NCI-H774 (cell line): ENCODE measurements at regions not wholly inside any gene's neighbourhood (a gene's known extent, or its start where the extent isn't known, plus 50 kb on each side); places are given as distances from the start of the nearest gene placed in this dataset.

Source experiments
- DNase-seq: peaks from one replicate; lab custom pipeline; 2025; lab: John Stamatoyannopoulos, UW

DNA sequence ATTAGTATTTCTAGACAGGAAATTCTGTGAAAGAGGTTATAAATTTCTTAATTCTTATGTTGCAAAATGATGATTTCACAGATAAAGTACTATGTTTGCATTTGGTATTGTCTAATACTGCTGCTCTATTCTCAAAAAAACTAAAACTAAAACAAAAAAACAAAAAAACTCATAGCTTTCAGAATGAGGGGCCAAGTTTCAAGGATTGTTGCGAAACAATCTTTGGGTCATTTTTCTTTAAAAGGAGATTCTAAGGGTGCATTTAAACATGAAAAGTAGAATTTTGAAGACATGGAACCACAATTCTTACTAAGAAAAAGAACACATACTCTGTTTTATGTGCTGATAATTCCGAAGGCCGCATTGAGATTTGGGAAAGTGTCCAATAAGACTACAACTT is 645.1 kb downstream of the ADGRL2 start:
- DNase-seq, result no peak

DNA sequence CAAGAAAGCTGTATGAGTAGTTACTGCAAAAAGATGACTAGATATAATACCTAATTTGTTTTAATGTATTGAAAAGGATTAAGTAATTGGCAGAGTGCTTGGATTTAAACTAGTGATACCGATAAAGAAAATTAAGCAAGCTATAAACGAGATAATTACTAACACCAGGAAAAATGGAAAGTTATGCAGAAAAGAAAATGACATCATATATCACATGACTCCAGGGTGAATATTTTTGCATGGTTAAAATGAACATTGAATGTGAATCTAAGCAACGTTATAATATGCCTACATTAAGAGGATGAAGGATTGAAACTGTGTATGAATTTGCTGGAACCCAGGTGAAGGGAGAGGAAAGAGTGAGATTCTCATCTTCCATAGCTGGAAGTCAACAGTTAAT is 644.4 kb downstream of the ADGRL2 start:
- no peak for DNase-seq

DNA sequence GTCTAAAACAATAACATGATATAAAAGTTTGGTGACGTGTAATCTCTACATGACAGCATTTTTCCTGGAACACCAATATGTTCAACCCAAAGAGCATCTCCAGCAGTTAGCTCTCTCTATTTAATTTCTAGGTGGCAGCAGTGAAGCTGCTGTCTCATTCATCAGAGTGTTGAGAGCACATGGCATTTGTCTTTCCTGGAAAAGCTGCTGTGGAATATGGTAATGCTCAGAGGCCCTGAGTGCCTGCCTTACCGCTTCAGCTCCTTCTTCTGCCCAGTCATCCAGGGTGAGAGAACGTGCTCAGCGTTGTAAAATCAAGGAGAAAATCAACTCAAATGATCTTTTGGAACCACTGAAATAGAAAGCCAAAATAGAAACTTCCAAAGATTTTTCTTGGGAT is 640.7 kb downstream of the ADGRL2 start:
- DNase-seq, result no peak

DNA sequence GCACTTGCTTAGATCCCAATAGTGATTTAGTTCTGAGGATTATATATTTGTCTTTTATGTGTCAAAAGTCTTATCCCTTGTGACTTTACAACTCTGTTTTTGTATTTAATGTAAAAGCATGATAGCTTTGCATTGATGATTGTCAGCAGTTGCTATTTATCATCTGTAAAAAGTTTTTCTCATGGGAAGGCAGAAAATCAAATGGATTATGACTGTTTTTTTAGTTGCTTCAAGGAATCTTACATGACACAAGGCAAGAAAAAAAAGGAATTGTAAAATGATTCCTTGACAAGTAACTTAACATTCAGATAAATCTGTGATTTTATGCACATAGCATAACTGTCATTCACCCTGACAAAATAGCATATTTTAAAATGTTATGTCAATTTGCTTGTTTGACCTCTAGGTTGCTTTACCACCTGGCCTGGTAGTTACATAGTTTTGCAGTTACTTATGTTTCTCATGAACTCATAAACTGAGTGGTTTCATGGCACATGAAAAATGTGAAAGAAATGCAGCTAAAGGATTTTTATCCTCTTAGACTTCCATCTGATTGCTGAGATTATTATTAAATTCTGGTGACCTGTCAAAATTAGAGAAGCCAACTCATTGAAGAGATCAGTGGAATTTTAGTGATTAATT is 622.6 kb downstream of the ADGRL2 start:
- DNase-seq, result no peak

DNA sequence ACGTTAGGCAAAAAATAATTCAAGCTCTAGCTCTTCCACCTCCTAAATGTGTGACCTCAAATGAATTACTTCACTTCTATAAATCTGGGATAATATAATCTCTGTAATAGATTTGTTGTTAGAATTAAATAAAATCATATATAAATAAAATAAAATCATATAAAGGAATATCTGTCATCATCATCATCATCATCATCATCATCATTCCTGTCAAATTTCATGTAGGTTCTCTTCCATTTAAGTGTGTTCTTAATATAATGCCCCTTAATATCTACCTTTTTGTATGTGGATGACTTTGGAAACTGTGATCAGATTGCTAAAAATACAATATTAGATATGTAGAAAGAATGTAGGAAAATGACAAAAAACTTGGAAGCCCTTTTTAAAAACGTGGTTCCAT is 621.0 kb downstream of the ADGRL2 start:
- DNase-seq, result no peak

DNA sequence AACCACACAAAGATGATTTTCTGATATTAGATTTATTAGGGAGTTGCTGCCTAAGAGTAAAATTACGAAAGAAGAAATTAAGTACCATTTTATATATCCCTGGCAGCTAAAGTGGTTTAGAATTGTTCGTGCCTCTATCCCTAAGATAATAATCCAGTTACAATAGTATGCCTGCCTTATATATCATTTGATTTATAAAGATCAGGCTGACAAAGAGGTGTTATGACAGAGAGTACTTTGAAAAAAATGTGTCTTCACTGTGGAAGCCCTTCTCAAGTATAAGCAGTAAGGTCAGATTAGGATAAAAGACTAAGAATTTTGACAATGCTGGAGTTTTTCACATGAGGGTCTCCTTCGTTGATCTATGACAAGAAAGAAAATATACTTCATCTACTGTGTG is 619.9 kb downstream of the ADGRL2 start:
- no peak for DNase-seq

DNA sequence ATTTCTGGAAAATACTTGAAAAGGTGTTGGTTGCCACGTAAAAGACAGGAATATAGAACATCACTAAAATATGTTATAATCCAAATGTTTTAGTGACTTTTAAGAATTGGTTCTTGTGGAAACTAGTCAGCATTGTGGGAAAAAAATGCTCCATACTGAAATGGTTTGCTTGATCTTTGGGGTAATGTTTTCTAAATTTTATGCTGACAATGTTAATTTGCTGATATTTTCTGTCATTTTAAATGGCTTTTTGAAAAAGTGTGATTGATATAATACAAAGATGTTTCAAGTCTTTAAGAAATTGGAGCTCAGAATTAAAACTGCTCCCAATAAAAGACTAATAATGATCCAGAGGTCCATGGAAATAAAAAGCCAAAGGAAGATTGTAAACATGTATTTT is 610.9 kb downstream of the ADGRL2 start:
- DNase-seq, result no peak

DNA sequence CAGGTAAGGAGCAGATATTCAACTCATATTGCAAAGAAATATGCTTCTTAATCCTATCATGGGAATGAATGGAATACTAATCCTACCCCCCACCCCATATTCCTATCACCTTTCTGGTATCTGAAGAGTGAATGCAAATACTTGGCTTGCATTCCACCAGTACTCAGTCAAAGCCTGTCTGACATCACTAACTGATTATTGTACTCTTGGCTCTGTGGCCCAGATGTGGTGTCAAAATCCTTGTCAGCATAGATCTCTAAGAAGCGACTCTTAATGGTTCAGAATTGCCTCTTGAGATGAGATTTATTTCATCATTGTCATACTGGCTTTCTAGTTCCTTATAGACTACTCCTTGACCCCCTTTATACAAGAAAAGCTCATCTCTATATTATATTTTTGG is 604.6 kb downstream of the ADGRL2 start:
- DNase-seq, result no peak

DNA sequence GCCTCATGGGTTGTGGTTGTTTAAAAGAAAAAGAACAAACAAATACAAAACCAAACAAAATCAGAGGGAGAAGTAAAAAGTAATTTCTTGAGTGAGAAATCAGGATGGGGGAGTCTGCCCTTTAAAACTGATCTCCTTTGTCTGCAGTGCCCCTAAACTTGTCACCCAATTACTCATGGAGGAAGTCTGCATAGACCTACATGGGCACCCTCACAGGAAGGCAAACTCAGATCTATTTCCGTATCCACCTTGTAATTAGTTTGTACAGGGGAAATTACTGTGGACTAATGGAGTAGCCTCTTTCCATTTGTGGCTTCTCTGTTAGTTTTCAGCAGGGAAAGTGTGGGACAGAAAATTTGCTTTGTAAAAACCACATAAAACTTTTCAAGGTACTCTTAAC is 600.4 kb downstream of the ADGRL2 start:
- no peak for DNase-seq

DNA sequence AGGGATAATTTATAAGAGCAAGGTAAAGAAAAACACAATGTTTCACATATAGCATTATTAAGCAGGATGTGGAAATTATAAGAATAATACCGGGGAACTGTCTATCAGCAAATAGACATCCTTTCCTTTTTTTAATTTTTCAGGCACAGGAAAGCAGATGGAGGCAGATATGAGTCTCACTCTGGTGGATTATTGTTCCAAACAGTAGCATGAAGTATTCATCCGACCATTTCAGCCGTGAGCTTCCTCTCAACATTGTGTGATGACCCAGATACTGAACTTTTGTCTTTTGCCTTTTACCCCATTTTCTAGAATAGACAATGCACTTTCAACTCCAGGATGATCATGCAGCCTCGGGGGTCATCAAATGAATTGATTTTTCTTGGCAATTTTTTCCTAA is 599.8 kb downstream of the ADGRL2 start:
- DNase-seq, result no peak

DNA sequence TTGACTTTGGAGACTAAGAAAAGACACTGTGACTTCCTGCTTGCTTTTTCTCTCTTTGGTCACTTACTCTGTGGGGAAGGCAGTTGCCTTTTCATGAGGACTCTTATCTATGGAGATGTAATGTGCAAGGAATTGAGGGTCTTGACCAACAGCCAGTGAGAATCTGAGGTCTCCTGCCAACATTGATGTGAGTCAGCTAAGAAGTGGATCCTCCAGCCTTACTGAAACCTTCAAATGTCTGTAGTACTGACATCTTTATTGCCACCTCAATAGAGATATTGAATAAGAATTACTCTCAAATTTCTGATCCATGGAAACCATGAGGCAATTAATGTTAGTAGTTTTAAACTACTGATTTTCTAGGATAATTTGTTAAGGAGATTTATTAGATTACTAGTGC is 598.4 kb downstream of the ADGRL2 start:
- no peak for DNase-seq

DNA sequence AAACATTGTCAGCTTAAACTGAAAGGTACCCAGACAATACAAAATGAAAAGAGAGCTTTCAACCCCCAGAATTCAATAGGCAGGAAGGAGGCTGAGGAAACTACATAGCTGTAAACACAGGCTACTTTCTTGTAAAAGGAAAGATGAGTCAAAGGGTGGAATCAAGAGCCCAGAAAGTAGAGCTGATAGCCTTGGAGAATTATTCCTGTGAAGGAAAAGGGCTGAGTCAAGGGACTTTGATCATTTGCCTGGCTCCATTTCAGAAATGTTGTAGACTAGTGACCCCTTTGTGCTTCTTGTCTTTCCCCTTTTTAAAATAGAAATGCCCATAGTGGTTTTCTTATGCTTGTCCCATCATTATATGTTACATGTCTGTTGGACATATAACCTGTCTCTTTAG is 597.6 kb downstream of the ADGRL2 start:
- DNase-seq, result no peak

DNA sequence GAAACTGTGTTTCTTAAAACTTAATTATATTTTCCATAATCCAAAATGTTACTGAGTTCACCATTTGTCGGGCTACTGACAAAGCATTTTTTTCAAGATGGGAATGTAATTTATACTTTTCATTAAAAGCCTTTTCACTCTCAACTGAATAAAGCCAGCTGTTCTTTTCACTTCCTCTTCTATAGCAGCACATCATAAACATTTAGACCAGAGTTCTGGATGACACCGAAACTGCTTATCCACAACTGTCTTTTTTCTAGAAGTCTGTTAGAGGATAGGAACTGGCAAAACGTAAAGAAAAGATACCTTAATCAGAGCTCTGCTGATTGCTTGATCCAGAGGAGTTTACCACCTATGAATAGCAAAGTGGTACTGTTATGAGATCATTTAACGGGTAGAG is 594.7 kb downstream of the ADGRL2 start:
- no peak for DNase-seq

DNA sequence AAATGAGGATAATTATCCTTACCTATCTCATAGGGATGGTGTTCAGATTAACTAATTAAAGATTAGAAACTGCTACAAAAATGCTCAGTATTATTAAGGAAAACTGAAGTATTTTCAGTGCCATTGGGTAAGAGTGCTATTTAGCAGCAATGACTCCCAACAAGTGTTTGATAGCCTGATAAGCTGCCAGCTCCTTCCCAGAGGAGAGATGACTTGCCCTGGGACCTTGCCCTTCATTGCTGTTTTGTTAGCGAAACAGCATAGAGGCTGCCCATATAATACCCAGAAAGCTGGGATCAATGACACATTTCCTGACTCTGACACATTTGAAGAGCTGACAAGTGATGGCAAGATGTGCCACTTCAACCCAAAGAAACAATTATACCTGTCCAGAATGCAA is 592.2 kb downstream of the ADGRL2 start:
- DNase-seq, result no peak

DNA sequence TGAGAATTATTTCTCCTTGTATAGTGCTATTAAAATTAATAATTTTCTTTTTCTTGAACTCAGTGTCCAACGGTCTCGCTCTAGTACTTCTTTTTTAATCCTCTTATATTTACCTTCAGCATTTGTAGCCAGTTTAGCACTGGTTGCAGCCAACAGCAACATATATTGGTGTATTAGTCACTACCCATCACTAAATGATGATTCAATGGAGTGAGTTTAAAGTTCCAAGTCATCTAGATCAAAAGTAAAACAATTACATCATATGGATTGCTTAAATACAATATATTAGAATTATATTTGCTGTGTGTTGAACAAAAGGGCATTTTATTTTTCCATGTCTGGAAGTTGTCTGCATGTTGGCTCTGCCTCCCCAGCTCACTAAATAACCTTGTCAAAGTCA is 591.8 kb downstream of the ADGRL2 start:
- DNase-seq, result no peak

DNA sequence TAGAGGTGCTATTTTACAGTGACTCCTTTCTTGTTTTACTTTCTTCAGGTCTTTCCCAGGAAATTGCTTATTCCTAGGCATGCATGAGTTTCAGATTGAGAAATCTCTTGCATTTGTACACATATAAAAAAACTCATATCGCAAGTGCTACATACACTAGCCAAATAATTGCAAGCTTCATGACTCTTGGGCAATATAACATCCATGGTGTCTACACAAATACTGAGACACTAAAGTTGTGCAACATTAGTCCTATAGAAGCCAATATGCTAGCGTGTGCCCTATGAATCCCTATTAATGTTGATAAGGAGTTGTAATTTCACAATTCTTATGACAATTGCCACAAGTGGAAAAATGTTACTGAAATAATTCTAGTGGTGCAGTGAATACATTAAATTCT is 591.0 kb downstream of the ADGRL2 start:
- no peak for DNase-seq

DNA sequence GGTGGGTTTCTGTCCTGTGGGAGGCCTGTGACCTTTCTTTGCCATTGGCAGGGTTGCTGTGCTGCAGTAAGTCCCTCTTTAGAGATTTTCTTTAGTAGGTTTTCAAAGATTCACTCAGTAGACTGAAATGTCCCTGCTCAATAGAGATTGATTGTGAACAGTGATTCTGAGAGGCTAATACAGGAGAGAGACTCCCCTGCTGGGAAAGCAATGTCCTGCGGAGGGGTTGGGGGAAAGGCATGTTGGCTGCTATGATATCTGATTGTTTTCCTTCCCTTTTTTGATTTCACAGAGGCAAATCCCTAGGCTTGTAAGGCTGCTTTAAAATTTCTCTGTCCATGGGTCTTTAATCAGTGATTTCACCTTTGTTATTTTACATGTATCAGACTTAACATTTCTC is 589.9 kb downstream of the ADGRL2 start:
- DNase-seq, result no peak

DNA sequence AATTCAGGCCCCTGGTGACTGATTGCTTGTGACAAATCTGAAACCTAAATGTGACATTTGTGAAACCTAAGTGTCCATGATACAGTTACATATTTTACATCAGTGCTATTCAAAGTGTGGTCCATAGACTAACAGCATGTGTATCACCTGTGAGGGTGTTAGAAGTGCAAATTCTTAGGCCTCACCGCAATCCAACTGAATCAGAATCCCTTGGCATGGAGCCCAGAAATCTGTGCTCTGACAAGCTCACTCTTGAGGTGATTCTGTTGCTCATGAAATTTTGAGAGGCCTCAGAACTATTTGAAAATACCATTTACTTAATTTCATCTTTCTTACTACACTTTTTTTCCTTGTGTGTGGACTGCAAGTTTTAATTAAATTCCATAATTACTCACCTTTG is 587.9 kb downstream of the ADGRL2 start:
- DNase-seq, result no peak

DNA sequence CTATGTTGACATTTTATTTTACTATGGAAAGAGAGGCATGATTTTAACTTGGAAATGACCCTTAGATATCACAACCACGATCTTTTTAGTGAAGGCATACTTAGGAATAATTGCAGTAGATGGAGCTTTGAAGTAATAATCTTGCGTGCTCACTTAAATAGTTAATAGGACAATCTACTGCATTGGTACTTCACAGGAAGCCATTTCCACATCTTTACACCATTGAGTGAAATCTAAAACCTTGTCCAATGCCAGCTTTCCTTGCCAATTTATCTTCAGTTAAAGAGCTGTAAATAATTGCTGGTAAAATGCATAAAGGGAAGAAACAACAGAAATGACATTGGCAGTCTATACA is 586.3 kb downstream of the ADGRL2 start:
- DNase-seq, result no peak

DNA sequence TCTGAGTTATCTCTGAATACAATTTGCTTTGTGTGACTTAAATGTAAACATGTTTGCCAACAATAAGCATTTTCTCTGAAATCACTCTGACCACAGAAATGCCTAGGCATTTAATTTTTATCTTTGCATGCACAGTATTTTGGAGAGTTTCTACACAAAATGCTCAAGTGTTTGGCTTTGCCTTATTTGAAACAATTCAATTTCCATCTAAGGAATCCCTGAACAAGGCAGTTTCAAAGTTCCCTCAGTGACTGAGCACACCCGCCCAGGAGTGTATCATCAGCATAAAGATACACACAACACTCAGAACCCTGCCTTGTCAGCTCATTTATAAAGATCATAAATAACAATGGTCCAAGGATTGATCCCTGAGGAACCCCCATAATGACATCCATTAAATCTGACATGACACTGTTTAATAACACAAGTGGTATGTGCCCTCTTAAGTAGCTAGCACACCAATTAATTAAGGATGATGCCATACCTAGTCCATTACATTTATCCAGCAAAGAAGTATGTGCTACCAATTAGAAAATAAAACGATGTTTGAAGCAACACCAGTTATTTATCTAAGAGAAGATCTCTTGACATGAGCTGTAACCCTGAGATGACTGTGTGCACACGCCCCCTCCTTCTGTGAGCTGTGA is 585.8 kb downstream of the ADGRL2 start:
- no peak for DNase-seq

DNA sequence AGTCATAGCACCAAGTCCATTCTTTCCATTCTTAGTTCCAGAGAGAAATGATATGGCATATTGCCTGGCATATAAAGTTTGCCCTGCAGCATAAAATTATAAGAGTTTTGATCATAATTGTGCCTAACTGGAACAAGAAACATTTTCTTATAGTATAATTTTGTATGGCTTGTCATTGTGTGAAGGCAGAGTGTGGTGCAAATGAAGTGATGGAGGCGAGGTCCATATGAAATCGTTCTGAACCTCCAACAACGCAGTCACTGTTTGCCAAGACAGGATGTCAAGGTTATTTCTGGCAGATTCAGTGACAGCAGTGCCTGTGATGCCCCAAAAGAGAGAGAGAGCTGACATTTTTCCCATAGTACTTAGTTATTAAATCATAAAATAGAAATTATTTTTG is 584.0 kb downstream of the ADGRL2 start:
- DNase-seq, result no peak

DNA sequence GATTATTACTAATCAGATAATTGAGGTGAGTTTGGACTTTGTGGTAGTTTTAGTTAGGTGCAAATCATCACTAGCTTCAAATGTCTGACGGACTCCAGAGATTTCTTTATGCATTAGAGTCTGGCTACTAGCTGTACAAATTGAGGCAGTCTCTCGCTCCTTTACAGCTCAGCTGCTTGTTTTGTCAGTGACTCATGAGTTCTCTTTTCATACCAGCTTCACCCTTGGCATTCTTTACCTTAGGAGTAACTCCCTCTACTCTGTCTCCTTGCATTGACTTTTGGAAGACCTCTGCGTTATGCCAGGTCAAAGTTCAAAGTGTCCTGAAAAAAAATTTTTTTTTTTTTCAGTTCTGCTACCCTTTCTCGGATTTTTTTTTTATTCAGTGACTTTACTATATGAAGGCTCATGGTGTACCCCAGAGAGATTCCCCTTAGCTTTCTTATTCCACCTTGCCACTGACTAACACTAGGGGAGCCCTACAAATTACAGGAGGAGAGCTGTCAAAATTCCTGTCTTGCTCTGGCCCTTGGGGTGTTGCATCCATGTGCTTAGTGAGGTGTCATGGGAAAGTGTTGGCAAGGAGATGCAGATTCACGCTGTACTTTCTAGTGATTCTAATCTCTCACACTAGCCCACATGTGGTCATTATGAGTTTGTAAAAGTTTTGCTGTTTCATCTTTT is 576.6 kb downstream of the ADGRL2 start:
- no peak for DNase-seq

DNA sequence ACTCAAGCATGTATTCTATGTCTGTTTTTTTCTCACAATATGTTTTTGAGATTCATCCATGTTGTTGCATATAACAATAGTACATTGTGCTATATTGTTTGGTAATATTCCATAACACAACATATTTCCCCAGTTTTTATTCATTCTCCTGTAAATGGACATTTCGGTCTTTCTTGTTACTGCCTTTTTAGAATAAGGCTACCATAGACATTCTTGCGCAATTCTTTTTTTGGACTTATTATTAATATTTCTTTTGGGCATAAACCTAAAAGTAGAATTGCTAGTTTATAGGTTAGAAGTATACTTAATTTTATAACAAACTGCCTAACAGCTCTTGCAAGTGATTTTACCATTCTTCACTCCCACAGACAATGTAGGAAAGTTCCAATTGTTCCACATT is 573.0 kb downstream of the ADGRL2 start:
- no peak for DNase-seq
